ENCODE measurements at regions not wholly inside any gene's neighbourhood (a gene's known extent, or its start where the extent isn't known, plus 50 kb on each side); places are given as distances from the start of the nearest gene placed in this dataset.

DNA sequence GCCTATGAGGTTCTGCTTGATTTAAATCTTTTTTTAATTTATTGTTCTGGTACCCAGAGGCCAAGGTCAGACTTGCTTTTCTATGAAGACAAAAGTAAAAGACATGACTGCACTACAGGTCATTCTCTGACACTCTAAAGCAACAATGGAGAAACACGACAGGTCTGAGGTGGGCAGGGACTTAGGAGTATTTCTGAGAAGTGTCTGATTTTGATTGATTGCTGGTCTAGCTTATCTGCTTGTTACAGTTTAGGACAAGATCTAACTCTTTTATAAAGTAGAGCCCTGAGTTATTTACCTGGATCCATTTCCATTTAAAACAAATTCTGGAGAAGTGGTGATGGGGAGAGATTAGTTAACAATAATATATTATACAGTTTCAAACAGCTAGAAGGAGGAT, 115.2 kb upstream of the STT3B start:
- no peak overlapping the region for H3K4me2 ChIP-seq
- no peak overlapping the region for H3K27ac ChIP-seq
- TF ChIP-seq CTCF (conservative IDR thresholded peaks at IDR 0.05; ENCODE audit: low read depth, low read length): no peak
- H3K9ac ChIP-seq: no peak overlapping the region
- H3K79me2 ChIP-seq (ENCODE audit: insufficient read depth, low read depth): no peaks in the 10 kb centered on the region
- H3K27me3 ChIP-seq (ENCODE audit: insufficient read depth, low read depth): no peaks in the 10 kb centered on the region
- peaks cover 18% of the 10 kb centered on the region for H3K4me1 ChIP-seq (ENCODE audit: low read depth, poor library complexity, severe bottlenecking)
- H4K20me1 ChIP-seq (ENCODE audit: insufficient read depth): no peaks in the 10 kb centered on the region
- H2AFZ ChIP-seq (ENCODE audit: low read depth): no peak overlapping the region
- H3K36me3 ChIP-seq (ENCODE audit: insufficient read depth): no peaks in the 10 kb centered on the region
- H3K4me3 ChIP-seq (IDR thresholded peaks at IDR 0.05; ENCODE audit: insufficient read depth, low read depth, low read length): no peak overlapping the region

- Histone ChIP-seq H3K4me3 (IDR thresholded peaks at IDR 0.05; ENCODE audit: insufficient read depth, low read depth, low read length) (no peak overlapping the region), H3K27me3 (ENCODE audit: insufficient read depth, low read depth) (no peaks in the 10 kb centered on the region), H3K4me2 (no peak overlapping the region), H4K20me1 (ENCODE audit: insufficient read depth) (no peaks in the 10 kb centered on the region), H3K27ac (no peak overlapping the region), H3K9ac (no peak overlapping the region), H3K4me1 (ENCODE audit: low read depth, poor library complexity, severe bottlenecking) (peaks cover 21% of the 10 kb centered on the region), H3K79me2 (ENCODE audit: insufficient read depth, low read depth) (no peaks in the 10 kb centered on the region), H2AFZ (ENCODE audit: low read depth) (no peak overlapping the region), H3K36me3 (ENCODE audit: insufficient read depth) (no peaks in the 10 kb centered on the region)
- no peak for TF ChIP-seq CTCF (conservative IDR thresholded peaks at IDR 0.05; ENCODE audit: low read depth, low read length)
Observed at GRCh38 chr3:31420311-31420710, 112.4 kb upstream of the STT3B start.

- H2AFZ ChIP-seq (ENCODE audit: low read depth): peak overlapping the region; percentile 58
- TF ChIP-seq CTCF (conservative IDR thresholded peaks at IDR 0.05; ENCODE audit: low read depth, low read length): no peak
- H3K36me3 ChIP-seq (ENCODE audit: insufficient read depth): no peaks in the 10 kb centered on the region
- H4K20me1 ChIP-seq (ENCODE audit: insufficient read depth): no peaks in the 10 kb centered on the region
- H3K4me1 ChIP-seq (ENCODE audit: low read depth, poor library complexity, severe bottlenecking): peaks cover 21% of the 10 kb centered on the region
- no peak overlapping the region for H3K4me3 ChIP-seq (IDR thresholded peaks at IDR 0.05; ENCODE audit: insufficient read depth, low read depth, low read length)
- no peaks in the 10 kb centered on the region for H3K79me2 ChIP-seq (ENCODE audit: insufficient read depth, low read depth)
- H3K27me3 ChIP-seq (ENCODE audit: insufficient read depth, low read depth): no peaks in the 10 kb centered on the region
- peak overlapping the region; percentile 96 for H3K27ac ChIP-seq
- peak overlapping the region; percentile 65 for H3K9ac ChIP-seq
- peak overlapping the region; percentile 54 for H3K4me2 ChIP-seq
Observed at GRCh38 chr3:31421314-31422048, 111.2 kb upstream of the STT3B start.

GRCh38 chr3:31422237-31422636, 110.5 kb upstream of the STT3B start:
- Histone ChIP-seq H3K4me3 (IDR thresholded peaks at IDR 0.05; ENCODE audit: insufficient read depth, low read depth, low read length) (no peak overlapping the region), H3K4me2 (peak overlapping the region; percentile 54; the same call in 1 of the 2 replicates), H3K79me2 (ENCODE audit: insufficient read depth, low read depth) (no peaks in the 10 kb centered on the region), H2AFZ (ENCODE audit: low read depth) (no peak overlapping the region), H3K27me3 (ENCODE audit: insufficient read depth, low read depth) (no peaks in the 10 kb centered on the region), H3K27ac (peak overlapping the region; percentile 96), H3K9ac (peak overlapping the region; percentile 65; the same call in 1 of the 2 replicates), H3K4me1 (ENCODE audit: low read depth, poor library complexity, severe bottlenecking) (peaks cover 21% of the 10 kb centered on the region), H3K36me3 (ENCODE audit: insufficient read depth) (no peaks in the 10 kb centered on the region), H4K20me1 (ENCODE audit: insufficient read depth) (no peaks in the 10 kb centered on the region)
- TF ChIP-seq CTCF (conservative IDR thresholded peaks at IDR 0.05; ENCODE audit: low read depth, low read length): no peak
